Neuronal stem cell (in vitro differentiated cells): ENCODE measurements at regions not wholly inside any gene's neighbourhood (a gene's known extent, or its start where the extent isn't known, plus 50 kb on each side); places are given as distances from the start of the nearest gene placed in this dataset.
"Not testable (repeated sequence)": the region's sequence is repeated elsewhere in the genome, so short reads cannot be mapped to it uniquely, and the experiment has no call there.

Source experiments
- DNase-seq: peaks from one replicate; pipeline ENCODE4 v3.0.0-alpha.2; 2013; ENCODE audit warnings: low spot score
- H2AFZ ChIP-seq: one replicate; pipeline ENCODE4 v1.6.1; 2013; ENCODE audit warnings: mild to moderate bottlenecking, low read length, inconsistent platforms
- H2AK5ac ChIP-seq: 2 replicates; pipeline ENCODE4 v1.6.1; 2013; ENCODE audit warnings: low read depth, mild to moderate bottlenecking, inconsistent platforms, low read length, moderate library complexity, mixed read lengths
- H2BK120ac ChIP-seq: 2 replicates; pipeline ENCODE4 v1.6.1; 2013; ENCODE audit warnings: low read depth, mild to moderate bottlenecking, inconsistent platforms, low read length, moderate library complexity, mixed read lengths
- H2BK12ac ChIP-seq: one replicate; pipeline ENCODE4 v1.6.1; 2013; ENCODE audit warnings: low read length, inconsistent platforms
- H2BK15ac ChIP-seq: 2 replicates; pipeline ENCODE4 v1.6.1; 2013; ENCODE audit warnings: mild to moderate bottlenecking, low read length, inconsistent platforms, mixed read lengths
- H2BK5ac ChIP-seq: one replicate; pipeline ENCODE4 v1.6.1; 2013; ENCODE audit warnings: inconsistent platforms, mild to moderate bottlenecking, low read length, moderate library complexity
- H3K14ac ChIP-seq: one replicate; pipeline ENCODE4 v1.6.1; 2013; ENCODE audit warnings: low read length, inconsistent platforms
- H3K18ac ChIP-seq: 2 replicates; pipeline ENCODE4 v1.6.1; 2013; ENCODE audit warnings: low read length, inconsistent platforms
- H3K23ac ChIP-seq: 2 replicates; pipeline ENCODE4 v1.6.1; 2013; ENCODE audit warnings: low read depth, mild to moderate bottlenecking, mixed read lengths, low read length, inconsistent platforms; ENCODE audit not compliant: poor library complexity
- H3K27ac ChIP-seq: replicated peaks from 3 replicates; pipeline ENCODE4 v1.5.1; 2013; ENCODE audit warnings: low read length, inconsistent platforms
- H3K27me3 ChIP-seq, 3 experiments: 2 replicates each; pipeline ENCODE4 v1.6.1; 2013; ENCODE audit warnings: low read length in 3 of 3, mild to moderate bottlenecking in 2 of 3, inconsistent platforms in 1 of 3, low read depth in 1 of 3, mixed read lengths in 1 of 3, moderate library complexity in 1 of 3; ENCODE audit not compliant: control insufficient read depth in 3 of 3, insufficient read depth in 3 of 3
- H3K36me3 ChIP-seq, 2 donors: replicated peaks in 1 of 2; 2 replicates each; pipeline ENCODE4 v1.6.1; 2013; ENCODE audit warnings: low read length in 2 of 2; ENCODE audit not compliant: control insufficient read depth in 2 of 2, insufficient read depth in 2 of 2
- H3K4ac ChIP-seq: 2 replicates; pipeline ENCODE4 v1.6.1; 2013; ENCODE audit warnings: inconsistent platforms, mild to moderate bottlenecking, low read length, moderate library complexity
- H3K4me1 ChIP-seq, 2 donors: 1 replicate in 1 of 2; 2 replicates in 1 of 2; pipeline ENCODE4 v1.6.1; 2013; ENCODE audit warnings: low read length in 2 of 2, low read depth in 1 of 2; ENCODE audit not compliant: control insufficient read depth in 2 of 2, insufficient read depth in 1 of 2
- H3K4me2 ChIP-seq: one replicate; pipeline ENCODE4 v1.6.1; 2013; ENCODE audit warnings: mild to moderate bottlenecking, low read length, inconsistent platforms; ENCODE audit not compliant: insufficient read depth, poor library complexity, severe bottlenecking
- H3K4me3 ChIP-seq, 2 donors: 2 replicates each; pipeline ENCODE4 v1.5.1; 2013; ENCODE audit warnings: low read length in 2 of 2, mild to moderate bottlenecking in 2 of 2, inconsistent platforms in 1 of 2, moderate library complexity in 1 of 2
- H3K79me1 ChIP-seq: one replicate; pipeline ENCODE4 v1.6.1; 2013; ENCODE audit warnings: low read depth, mild to moderate bottlenecking, inconsistent platforms, low read length, moderate library complexity
- H3K9ac ChIP-seq: one replicate; pipeline ENCODE4 v1.6.1; 2013; ENCODE audit warnings: mild to moderate bottlenecking, low read depth, low read length, inconsistent platforms; ENCODE audit not compliant: poor library complexity
- H3K9me3 ChIP-seq, 2 donors: replicated peaks in 1 of 2; 2 replicates each; pipeline versions ENCODE3 to v1.6.1; 2013; ENCODE audit warnings: low read length in 2 of 2, mild to moderate bottlenecking in 2 of 2, inconsistent platforms in 1 of 2, low read depth in 1 of 2, mixed read lengths in 1 of 2, moderate library complexity in 1 of 2; ENCODE audit not compliant: control insufficient read depth in 2 of 2, insufficient read depth in 1 of 2
- H4K8ac ChIP-seq: one replicate; pipeline ENCODE4 v1.6.1; 2013; ENCODE audit warnings: low read depth, mild to moderate bottlenecking, inconsistent platforms, low read length, moderate library complexity
- H4K91ac ChIP-seq: one replicate; pipeline ENCODE4 v1.6.1; 2013; ENCODE audit warnings: low read length, low read depth, mild to moderate bottlenecking, inconsistent platforms; ENCODE audit not compliant: poor library complexity
- WGBS, 2 donors: extraction: QIAGEN DNeasy Blood & Tissue Kit; methylation state at CpG; one replicate each; pipeline ENCODE4 v1.1.7; 2013; ENCODE audit warnings: missing lambda C conversion rate in 2 of 2, mixed read lengths in 1 of 2; ENCODE audit not compliant: insufficient read length in 2 of 2, insufficient replicate concordance in 1 of 2; ENCODE audit errors: extremely low coverage in 2 of 2; 5-methylcytosine and 5-hydroxymethylcytosine counted together

DNA sequence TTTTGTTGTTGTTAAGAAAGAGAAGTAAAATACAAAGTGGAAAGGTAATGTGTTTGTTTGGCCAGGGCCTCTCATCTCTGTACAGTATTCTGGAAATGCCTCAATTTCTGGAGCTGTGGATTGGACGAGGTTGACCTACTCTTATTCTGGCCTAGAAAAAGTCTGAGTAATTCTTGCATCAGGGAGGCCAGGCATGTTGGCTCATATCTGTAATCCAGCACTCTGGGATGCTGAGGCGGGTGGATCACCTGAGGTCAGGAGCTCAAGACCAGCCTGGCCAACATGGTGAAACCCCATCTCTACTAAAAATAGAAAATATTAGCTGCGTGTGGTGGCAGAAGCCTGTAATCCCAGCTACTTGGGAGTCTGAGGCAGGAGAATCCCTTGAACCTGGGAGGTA, 259.8 kb downstream of the NPIPA7 start:
- no CpG with 5 or more reads among the region's 3 CpGs for WGBS, 2 donors
- H2BK5ac ChIP-seq, H3K79me1 ChIP-seq, DNase-seq, H3K36me3 ChIP-seq, H2AK5ac ChIP-seq, H3K18ac ChIP-seq, H3K4me3 ChIP-seq, H2BK15ac ChIP-seq, H3K9ac ChIP-seq, H2AFZ ChIP-seq, H4K91ac ChIP-seq, H3K9me3 ChIP-seq, H3K4ac ChIP-seq, H3K23ac ChIP-seq, H3K27me3 ChIP-seq, H3K27ac ChIP-seq, H3K4me2 ChIP-seq, H4K8ac ChIP-seq, H3K4me1 ChIP-seq, H2BK120ac ChIP-seq, H2BK12ac ChIP-seq, H3K14ac ChIP-seq: not testable (repeated sequence)

- not testable (repeated sequence) for H3K14ac ChIP-seq, H3K9me3 ChIP-seq, H3K4me1 ChIP-seq, H2BK12ac ChIP-seq, H3K27me3 ChIP-seq, H3K4ac ChIP-seq, H2BK15ac ChIP-seq, H3K23ac ChIP-seq, H3K36me3 ChIP-seq, H3K18ac ChIP-seq, H3K9ac ChIP-seq, H4K8ac ChIP-seq, H3K27ac ChIP-seq, H3K79me1 ChIP-seq, H3K4me2 ChIP-seq, H2BK120ac ChIP-seq, H4K91ac ChIP-seq, H2AFZ ChIP-seq, H3K4me3 ChIP-seq, H2BK5ac ChIP-seq, DNase-seq, H2AK5ac ChIP-seq
- WGBS, 2 donors = no CpG with 5 or more reads among the region's 1 CpG
Observed at GRCh38 chr16:16643828-16644227, 264.9 kb downstream of the NPIPA7 start.

GRCh38 chr16:16648002-16648401, 269.1 kb downstream of the NPIPA7 start:
- H2AK5ac ChIP-seq, H3K23ac ChIP-seq, H3K27me3 ChIP-seq, H2BK12ac ChIP-seq, DNase-seq, H3K79me1 ChIP-seq, H2AFZ ChIP-seq, H3K9ac ChIP-seq, H3K14ac ChIP-seq, H3K4ac ChIP-seq, H2BK120ac ChIP-seq, H4K91ac ChIP-seq, H3K36me3 ChIP-seq, H4K8ac ChIP-seq, H2BK15ac ChIP-seq, H3K4me3 ChIP-seq, H3K9me3 ChIP-seq, H3K4me1 ChIP-seq, H3K27ac ChIP-seq, H3K18ac ChIP-seq, H2BK5ac ChIP-seq, H3K4me2 ChIP-seq: not testable (repeated sequence)
- no CpG with 5 or more reads among the region's 4 CpGs for WGBS, 2 donors

DNA sequence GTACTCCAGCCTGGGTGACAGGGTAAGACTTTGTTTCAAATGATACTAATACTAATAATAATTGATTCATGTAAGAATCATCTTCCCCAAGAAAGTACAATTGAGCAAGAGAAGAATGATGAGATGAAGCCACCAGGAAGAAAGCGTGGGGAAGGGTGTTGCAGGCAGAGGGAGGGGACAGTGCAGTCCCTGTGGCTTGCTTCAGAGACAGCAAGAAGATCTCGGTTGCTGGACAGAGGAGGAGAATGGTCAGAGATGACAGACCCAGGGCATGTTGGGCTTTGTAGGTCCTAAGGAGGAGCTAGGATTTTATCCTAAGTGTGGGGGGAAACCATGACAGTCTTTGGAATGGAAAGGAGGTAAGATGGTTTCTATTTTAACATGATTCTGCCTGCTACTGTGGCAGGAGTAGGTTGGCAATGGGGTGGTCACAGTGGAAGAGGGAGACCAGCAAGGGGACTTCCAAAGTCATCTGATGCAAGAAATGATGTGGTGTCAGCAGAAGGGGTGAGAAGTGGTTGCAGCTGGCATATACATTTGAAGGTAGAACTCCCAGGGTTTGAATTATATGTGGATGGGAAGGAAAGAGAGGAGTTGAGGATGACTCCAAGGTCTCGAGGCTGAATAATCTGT, 293.4 kb downstream of the NPIPA7 start:
- not testable (repeated sequence) for H3K9ac ChIP-seq, H2BK120ac ChIP-seq, H2BK15ac ChIP-seq, H3K36me3 ChIP-seq, H2BK5ac ChIP-seq, H3K18ac ChIP-seq, H3K27ac ChIP-seq, H3K23ac ChIP-seq, H3K14ac ChIP-seq, H3K4me3 ChIP-seq, H3K4me2 ChIP-seq, H3K4me1 ChIP-seq, H3K4ac ChIP-seq, H4K8ac ChIP-seq, H4K91ac ChIP-seq, H3K27me3 ChIP-seq, H2BK12ac ChIP-seq, H2AK5ac ChIP-seq, H3K9me3 ChIP-seq, H2AFZ ChIP-seq, DNase-seq, H3K79me1 ChIP-seq
- no CpG with 5 or more reads among the region's 3 CpGs for WGBS, 2 donors
